AG04449 (cell line): ENCODE measurements at regions not wholly inside any gene's neighbourhood (a gene's known extent, or its start where the extent isn't known, plus 50 kb on each side); places are given as distances from the start of the nearest gene placed in this dataset.

Experiments
- CTCF ChIA-PET: fragments of 350-600 bp; formaldehyde crosslinking; extraction: SDS; loops from one replicate; lab custom pipeline; 2021; ENCODE audit warnings: antibody characterized with exemption; lab: Yijun Ruan, JAX
- POLR2A ChIA-PET: fragments of 400-600, 350-600 bp; formaldehyde crosslinking; extraction: SDS; loops from one replicate; lab custom pipeline; 2020; ENCODE audit warnings: antibody characterized with exemption, inconsistent platforms; lab: Yijun Ruan, JAX
- DNase-seq: peaks from one replicate; pipeline ENCODE4 v3.0.0-alpha.2; 2010; ENCODE audit warnings: low read depth, low spot score
- H3K4me3 ChIP-seq: 2 replicates; pipeline ENCODE4 v1.5.1; 2011; ENCODE audit warnings: low read depth, mild to moderate bottlenecking, control low read depth, low read length
- CTCF ChIP-seq: IDR thresholded peaks from one replicate; pipeline ENCODE4 v1.5.1; 2011; ENCODE audit warnings: mild to moderate bottlenecking, moderate library complexity, low read length, control low read depth, inconsistent platforms; ENCODE audit not compliant: insufficient read depth; ENCODE audit errors: missing control alignments

- CTCF ChIA-PET: no interaction called here
- H3K4me3 ChIP-seq: no peak overlapping the region
- TF ChIP-seq CTCF: no peak
- POLR2A ChIA-PET: no interaction called here
- DNase-seq: no peak
Observed at GRCh38 chr4:62260254-62260653, 1060.1 kb downstream of the ADGRL3 start.

GRCh38 chr4:62256479-62256878, 1056.4 kb downstream of the ADGRL3 start:
- ChIA-PET CTCF (no interaction called here), POLR2A (no interaction called here)
- DNase-seq: no peak
- H3K4me3 ChIP-seq: no peak overlapping the region
- no peak for TF ChIP-seq CTCF

GRCh38 chr4:62252728-62253127, 1052.6 kb downstream of the ADGRL3 start:
- no peak for DNase-seq
- TF ChIP-seq CTCF: no peak
- H3K4me3 ChIP-seq: no peak overlapping the region
- POLR2A ChIA-PET: no interaction called here
- CTCF ChIA-PET: no interaction called here

GRCh38 chr4:62250100-62250499, 1050.0 kb downstream of the ADGRL3 start:
- TF ChIP-seq CTCF: no peak
- POLR2A ChIA-PET: no interaction called here
- H3K4me3 ChIP-seq: no peak overlapping the region
- CTCF ChIA-PET: no interaction called here
- DNase-seq: no peak

- DNase-seq: no peak
- ChIA-PET CTCF (no interaction called here), POLR2A (no interaction called here)
- no peak for TF ChIP-seq CTCF
- H3K4me3 ChIP-seq: no peak overlapping the region
Observed at GRCh38 chr4:62243895-62244294, 1043.8 kb downstream of the ADGRL3 start.

- no peak for TF ChIP-seq CTCF
- ChIA-PET CTCF (no interaction called here), POLR2A (no interaction called here)
- DNase-seq: no peak
- no peak overlapping the region for H3K4me3 ChIP-seq
Observed at GRCh38 chr4:62235911-62236310, 1035.8 kb downstream of the ADGRL3 start.
